Adrenal gland (tissue), 5 donors: ENCODE measurements at regions not wholly inside any gene's neighbourhood (a gene's known extent, or its start where the extent isn't known, plus 50 kb on each side); places are given as distances from the start of the nearest gene placed in this dataset.
"Not testable (repeated sequence)": the region's sequence is repeated elsewhere in the genome, so short reads cannot be mapped to it uniquely, and the experiment has no call there.

Experiments
- POLR2A ChIP-seq, 2 donors: fragments of 450-650 bp; IDR thresholded peaks; one replicate each; pipeline ENCODE4 v1.6.1; 2017; ENCODE audit warnings: antibody characterized with exemption in 2 of 2, mild to moderate bottlenecking in 2 of 2, moderate library complexity in 1 of 2
- TF ChIP-seq, protein P1 (sequence below), 6 experiments: fragments of 450-650 bp in 4 of 6; fragments of 200-600 bp in 2 of 6; sonication (generic) in 1 of 6; IDR thresholded peaks; 1 replicate in 5 of 6; 2 replicates in 1 of 6; pipeline versions ENCODE4 v1.5.1 to v1.8.0; 2016 to 2021; ENCODE audit warnings: antibody characterized with exemption in 6 of 6, mild to moderate bottlenecking in 2 of 6, moderate library complexity in 1 of 6
- donor health status: DM: no; HTN: no; CAD: no.

DNA sequence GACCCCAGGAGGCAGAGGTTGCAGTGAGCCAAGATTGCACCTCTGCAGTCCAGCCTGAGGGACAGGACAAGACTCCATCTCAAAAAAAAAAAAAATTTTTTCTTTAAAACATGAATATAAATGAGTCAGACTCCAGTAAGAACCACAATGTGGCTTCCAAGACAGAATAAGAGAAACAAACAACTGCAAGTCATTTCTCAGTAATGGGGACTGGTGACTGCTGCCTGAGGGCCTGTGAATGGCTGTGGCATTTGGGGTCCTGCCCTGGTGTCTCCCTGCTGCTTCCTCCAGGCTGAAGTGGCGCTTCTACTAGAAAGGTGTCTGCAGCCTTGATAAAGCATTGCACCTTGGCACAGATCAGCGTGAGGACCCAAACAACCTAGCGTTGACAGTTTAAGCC is 868.3 kb downstream of the SPATA31A7 start:
- TF ChIP-seq, protein P1, sequence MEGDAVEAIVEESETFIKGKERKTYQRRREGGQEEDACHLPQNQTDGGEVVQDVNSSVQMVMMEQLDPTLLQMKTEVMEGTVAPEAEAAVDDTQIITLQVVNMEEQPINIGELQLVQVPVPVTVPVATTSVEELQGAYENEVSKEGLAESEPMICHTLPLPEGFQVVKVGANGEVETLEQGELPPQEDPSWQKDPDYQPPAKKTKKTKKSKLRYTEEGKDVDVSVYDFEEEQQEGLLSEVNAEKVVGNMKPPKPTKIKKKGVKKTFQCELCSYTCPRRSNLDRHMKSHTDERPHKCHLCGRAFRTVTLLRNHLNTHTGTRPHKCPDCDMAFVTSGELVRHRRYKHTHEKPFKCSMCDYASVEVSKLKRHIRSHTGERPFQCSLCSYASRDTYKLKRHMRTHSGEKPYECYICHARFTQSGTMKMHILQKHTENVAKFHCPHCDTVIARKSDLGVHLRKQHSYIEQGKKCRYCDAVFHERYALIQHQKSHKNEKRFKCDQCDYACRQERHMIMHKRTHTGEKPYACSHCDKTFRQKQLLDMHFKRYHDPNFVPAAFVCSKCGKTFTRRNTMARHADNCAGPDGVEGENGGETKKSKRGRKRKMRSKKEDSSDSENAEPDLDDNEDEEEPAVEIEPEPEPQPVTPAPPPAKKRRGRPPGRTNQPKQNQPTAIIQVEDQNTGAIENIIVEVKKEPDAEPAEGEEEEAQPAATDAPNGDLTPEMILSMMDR (IDR thresholded peaks at IDR 0.05) = not testable (repeated sequence)
- TF ChIP-seq POLR2A (IDR thresholded peaks at IDR 0.05) = not testable (repeated sequence)
